GM19452 (cell line): ENCODE measurements at regions not wholly inside any gene's neighbourhood (a gene's known extent, or its start where the extent isn't known, plus 50 kb on each side); places are given as distances from the start of the nearest gene placed in this dataset.

Experiments used
- ATAC-seq: cut with Tn5 transposase; IDR thresholded peaks from one replicate; pipeline ENCODE4 v1.9.1; 2021; ENCODE audit not compliant: unreplicated experiment

- ATAC-seq = no peak
These were observed 82.3 kb upstream of the FAM98A start for GRCh38 chr2:33681364-33681757.

GRCh38 chr2:33680644-33681363 is 81.7 kb upstream of the FAM98A start:
- ATAC-seq = no peak

GRCh38 chr2:33678436-33678835 is 79.3 kb upstream of the FAM98A start:
- no peak for ATAC-seq

GRCh38 chr2:33673937-33674336 is 74.8 kb upstream of the FAM98A start:
- ATAC-seq = no peak

GRCh38 chr2:33672896-33673295 is 73.8 kb upstream of the FAM98A start:
- ATAC-seq = no peak

- ATAC-seq = no peak
These were observed 73.3 kb upstream of the FAM98A start for GRCh38 chr2:33672389-33672788.

- ATAC-seq = no peak
These were observed 72.1 kb upstream of the FAM98A start for GRCh38 chr2:33671198-33671597.

- ATAC-seq = no peak
These were observed 71.4 kb upstream of the FAM98A start for GRCh38 chr2:33670392-33670937.

GRCh38 chr2:33666879-33667278 is 67.8 kb upstream of the FAM98A start:
- ATAC-seq = no peak

- no peak for ATAC-seq
These were observed 65.9 kb upstream of the FAM98A start for GRCh38 chr2:33665039-33665438.

- no peak for ATAC-seq
These were observed 61.5 kb upstream of the FAM98A start for GRCh38 chr2:33660416-33661123.

GRCh38 chr2:33655626-33656320 is 56.7 kb upstream of the FAM98A start:
- ATAC-seq = no peak

- ATAC-seq = no peak
These were observed 53.7 kb upstream of the FAM98A start for GRCh38 chr2:33652830-33653229.

- no peak for ATAC-seq
These were observed 51.1 kb upstream of the FAM98A start for GRCh38 chr2:33650171-33650570.
